GM12878 (cell line): ENCODE measurements at regions not wholly inside any gene's neighbourhood (a gene's known extent, or its start where the extent isn't known, plus 50 kb on each side); places are given as distances from the start of the nearest gene placed in this dataset.

Source experiments
- ATAC-seq: fragments of 200-7000 bp; cut with Tn5 transposase; 3 replicates; pipeline ENCODE4 v1.9.1; 2020; ENCODE audit warnings: mild to moderate bottlenecking, moderate library complexity
- BruUV-seq: library from RNA; stranded (reverse); fragments of 400-500 nt; replicated peaks from 2 replicates; lab custom pipeline; 2021; lab: Mats Ljungman, UMichigan
- CTCF ChIA-PET: fragments of 300-600 bp; sonication (Branson Sonifier 250); formaldehyde crosslinking; extraction: SDS; loops from one replicate; lab custom pipeline; 2021; ENCODE audit warnings: inconsistent platforms; lab: Yijun Ruan, JAX
- POLR2A ChIA-PET: fragments of 350-600 bp; formaldehyde crosslinking; extraction: SDS; loops from one replicate; lab custom pipeline; 2021; ENCODE audit warnings: inconsistent platforms; lab: Charles Lee
- RAD21 ChIA-PET: fragments of 300-600 bp; sonication (Branson Sonifier 250); formaldehyde crosslinking; loops from one replicate; lab custom pipeline; 2023; ENCODE audit warnings: antibody characterized with exemption; ENCODE audit not compliant: unreplicated experiment; lab: Charles Lee
- SMC1A ChIA-PET: fragments of 300-600 bp; sonication (Branson Sonifier 250); formaldehyde crosslinking; loops from one replicate; lab custom pipeline; 2023; ENCODE audit not compliant: unreplicated experiment, uncharacterized antibody; lab: Charles Lee
- DNase-seq: peaks from one replicate; pipeline ENCODE4 v3.0.0-alpha.2; 2011; ENCODE audit warnings: low read depth, low spot score
- FAIRE-seq: peaks from 3 replicates; lab custom pipeline; 2011; peaks lifted over from hg19 to GRCh38; lab: Jason Lieb, UNC
- H2AFZ ChIP-seq: 2 replicates; pipeline ENCODE4 v1.6.0; 2011; ENCODE audit warnings: low read depth, low read length, control low read depth; ENCODE audit not compliant: control insufficient read depth
- H3K27ac ChIP-seq: 2 replicates; pipeline ENCODE4 v1.5.1; 2011; ENCODE audit warnings: control low read depth; ENCODE audit not compliant: control insufficient read depth, insufficient read depth
- H3K27me3 ChIP-seq, 2 experiments: replicated peaks in 1 of 2; 2 replicates each; pipeline versions ENCODE4 v1.6.0 to v1.6.1; 2011; ENCODE audit warnings: low read length in 1 of 2; ENCODE audit not compliant: control insufficient read depth in 2 of 2, insufficient read depth in 2 of 2
- H3K36me3 ChIP-seq, 2 experiments: 2 replicates each; pipeline ENCODE4 v1.5.1; 2011; ENCODE audit warnings: low read length in 1 of 2; ENCODE audit not compliant: control insufficient read depth in 2 of 2, insufficient read depth in 2 of 2
- H3K4me1 ChIP-seq: 2 replicates; pipeline ENCODE4 v1.6.1; 2011; ENCODE audit warnings: mild to moderate bottlenecking, low read length, moderate library complexity, mixed read lengths; ENCODE audit not compliant: control insufficient read depth, insufficient read depth
- H3K4me2 ChIP-seq: 2 replicates; pipeline ENCODE4 v1.6.0; 2011; ENCODE audit warnings: control low read depth; ENCODE audit not compliant: control insufficient read depth, insufficient read depth
- H3K4me3 ChIP-seq: fragments of 200-600 bp; sonication (generic); 2 replicates; pipeline ENCODE4 v1.5.1; 2016
- H3K79me2 ChIP-seq: 2 replicates; pipeline ENCODE4 v1.6.0; 2011; ENCODE audit warnings: low read length; ENCODE audit not compliant: control insufficient read depth, insufficient read depth
- H3K9ac ChIP-seq: 2 replicates; pipeline ENCODE4 v1.8.0; 2011; ENCODE audit warnings: low read length, control low read depth, mixed read lengths; ENCODE audit not compliant: control insufficient read depth, insufficient read depth
- H3K9me3 ChIP-seq: replicated peaks from 3 replicates; pipeline ENCODE4 v1.5.1; 2011; ENCODE audit warnings: mild to moderate bottlenecking, low read length; ENCODE audit not compliant: control insufficient read depth, insufficient read depth
- H4K20me1 ChIP-seq: 2 replicates; pipeline ENCODE4 v1.6.0; 2011; ENCODE audit not compliant: control insufficient read depth, insufficient read depth
- CHD4 ChIP-seq: fragments of 200-600 bp; sonication (generic); IDR thresholded peaks from 2 replicates; pipeline ENCODE4 v1.6.1; 2016; ENCODE audit warnings: mild to moderate bottlenecking
- GATAD2B ChIP-seq: fragments of 450-650 bp; conservative IDR thresholded peaks from 2 replicates; pipeline ENCODE4 v1.6.1; 2017; ENCODE audit warnings: low read depth, mild to moderate bottlenecking, moderate library complexity
- RB1 ChIP-seq: fragments of 450-650 bp; formaldehyde crosslinking; IDR thresholded peaks from 2 replicates; pipeline ENCODE4 v1.6.1; 2017; ENCODE audit warnings: mild to moderate bottlenecking, borderline replicate concordance
- WGBS: methylation state at CpG from one replicate; pipeline ENCODE4 v1.1.6; 2016; ENCODE audit warnings: low lambda C conversion rate; ENCODE audit not compliant: insufficient replicate concordance, insufficient coverage; ENCODE audit errors: missing lambda C conversion rate; 5-methylcytosine and 5-hydroxymethylcytosine counted together
- in situ Hi-C: fragments of 300-500 bp; cut with MboI; formaldehyde crosslinking; loops from 9 replicates; pipeline ENCODE4 v1.14.3; 2018; ENCODE audit warnings: mixed read lengths
- intact Hi-C: fragments of 100-400 bp; cut with micrococcal nuclease; formaldehyde crosslinking; loops from one replicate; pipeline ENCODE4 v1.14.2; 2022; ENCODE audit not compliant: unreplicated experiment

- H3K9me3 ChIP-seq = no peaks in the 10 kb centered on the region
- no peaks in the 10 kb centered on the region; a peak in 2 of 4 replicates for H3K27me3 ChIP-seq
- H2AFZ ChIP-seq = no peak overlapping the region
- no peak overlapping the region for H3K4me2 ChIP-seq
- WGBS = 67% methylated on average over 7 of the region's 7 CpGs
- ChIA-PET RAD21 (no interaction called here), SMC1A (no interaction called here), CTCF (interaction anchor here (0.6 kb wide), 1 partner anchor 96 kb away, joined by 3 read pairs; no protein-coding TSS in a partner anchor), POLR2A (no interaction called here)
- no peaks in the 10 kb centered on the region for H3K79me2 ChIP-seq
- no peaks in the 10 kb centered on the region for H3K4me1 ChIP-seq
- in situ Hi-C loops = no loop called here
- no peak overlapping the region for H3K4me3 ChIP-seq
- DNase-seq (no peak), FAIRE-seq (no peak), ATAC-seq (no peak)
- intact Hi-C loops = no loop called here
- TF ChIP-seq RB1 = no peak
- BruUV-seq = no TSS peak
- no peak overlapping the region for H3K9ac ChIP-seq
- no peaks in the 10 kb centered on the region for H4K20me1 ChIP-seq
- H3K36me3 ChIP-seq = no peaks in the 10 kb centered on the region
- no peak overlapping the region for H3K27ac ChIP-seq
These were observed 445.6 kb downstream of the SOX6 start for GRCh38 chr11:15910761-15911160.

GRCh38 chr11:15911377-15912044 lies 444.8 kb downstream of the SOX6 start:
- H2AFZ ChIP-seq = no peak overlapping the region
- no TSS peak for BruUV-seq

More at GRCh38 chr11:15911377-15912044, 444.8 kb downstream of the SOX6 start:
- Histone ChIP-seq H3K4me2 (no peak overlapping the region), H3K9ac (no peak overlapping the region), H4K20me1 (no peaks in the 10 kb centered on the region), H3K36me3 (no peaks in the 10 kb centered on the region), H3K4me3 (no peak overlapping the region), H3K27ac (no peak overlapping the region), H3K27me3 (no peaks in the 10 kb centered on the region; a peak in 2 of 4 replicates), H3K4me1 (no peaks in the 10 kb centered on the region), H3K9me3 (no peaks in the 10 kb centered on the region), H3K79me2 (no peaks in the 10 kb centered on the region)
- in situ Hi-C loops = no loop called here
- WGBS = 0% methylated on average over 6 of the region's 6 CpGs
- no peak for ATAC-seq
- no peak for FAIRE-seq
- ChIA-PET CTCF (interaction anchor here (0.6 kb wide), 1 partner anchor 96 kb away, joined by 3 read pairs; no protein-coding TSS in a partner anchor), POLR2A (no interaction called here), SMC1A (no interaction called here), RAD21 (no interaction called here)
- no peak for TF ChIP-seq GATAD2B
- no peak for TF ChIP-seq CHD4
- DNase-seq = no peak
- intact Hi-C loops = no loop called here
